Inflammatory macrophage treated with lipopolysaccharide for 4 hours (primary cell): ENCODE measurements at regions not wholly inside any gene's neighbourhood (a gene's known extent, or its start where the extent isn't known, plus 50 kb on each side); places are given as distances from the start of the nearest gene placed in this dataset.

Source experiments
- DNase-seq: peaks from one replicate; pipeline ENCODE4 v3.0.0-alpha.2; 2020

- DNase-seq = no peak
Observed at GRCh38 chr3:46146548-46146947, 61.6 kb downstream of the CCR1 start.

GRCh38 chr3:46146021-46146420, 62.1 kb downstream of the CCR1 start:
- no peak for DNase-seq

- DNase-seq = no peak
Observed at GRCh38 chr3:46145147-46145546, 63.0 kb downstream of the CCR1 start.

GRCh38 chr3:46143951-46144473, 64.1 kb downstream of the CCR1 start:
- peak; percentile 73 for DNase-seq

- peak; percentile 61 for DNase-seq
Observed at GRCh38 chr3:46141813-46142212, 66.3 kb downstream of the CCR1 start.

- DNase-seq = peak; percentile 45
Observed at GRCh38 chr3:46138581-46138980, 69.5 kb downstream of the CCR1 start.

GRCh38 chr3:46135475-46135874, 72.6 kb downstream of the CCR1 start:
- peak; percentile 75 for DNase-seq

GRCh38 chr3:46133285-46133684, 74.8 kb downstream of the CCR1 start:
- no peak for DNase-seq

GRCh38 chr3:46132565-46132964, 75.5 kb downstream of the CCR1 start:
- peak; percentile 58 for DNase-seq

- DNase-seq = no peak
Observed at GRCh38 chr3:46131884-46132450, 76.1 kb downstream of the CCR1 start.

GRCh38 chr3:46130631-46131310, 77.3 kb downstream of the CCR1 start:
- peak; percentile 81 for DNase-seq

- no peak for DNase-seq
Observed at GRCh38 chr3:46129588-46130272, 78.4 kb downstream of the CCR1 start.

GRCh38 chr3:46127503-46127902, 80.6 kb downstream of the CCR1 start:
- DNase-seq = peak; percentile 43

- no peak for DNase-seq
Observed at GRCh38 chr3:46124216-46125177, 83.6 kb downstream of the CCR1 start.

- no peak for DNase-seq
Observed at GRCh38 chr3:46123646-46124045, 84.5 kb downstream of the CCR1 start.

GRCh38 chr3:46122091-46122490, 86.0 kb downstream of the CCR1 start:
- DNase-seq = no peak

- no peak for DNase-seq
Observed at GRCh38 chr3:46120983-46121382, 87.1 kb downstream of the CCR1 start.

GRCh38 chr3:46119709-46120498, 88.2 kb downstream of the CCR1 start:
- no peak for DNase-seq

- DNase-seq = peak; percentile 25
Observed at GRCh38 chr3:46119253-46119652, 88.9 kb downstream of the CCR1 start.

GRCh38 chr3:46116996-46117395, 89.7 kb upstream of the XCR1 start:
- peak; percentile 40 for DNase-seq

- DNase-seq = peak; percentile 73
Observed at GRCh38 chr3:46114323-46114988, 87.2 kb upstream of the XCR1 start.
